NCI-H1417 (cell line): ENCODE measurements at regions not wholly inside any gene's neighbourhood (a gene's known extent, or its start where the extent isn't known, plus 50 kb on each side); places are given as distances from the start of the nearest gene placed in this dataset.
A peak's percentile ranks its signal among the peaks of the same experiment; 100 is the strongest.
"Not testable (repeated sequence)": the region's sequence is repeated elsewhere in the genome, so short reads cannot be mapped to it uniquely, and the experiment has no call there.

ENCODE experiments used
- DNase-seq, 3 experiments: peaks; one replicate each; lab custom pipeline; 2025; lab: John Stamatoyannopoulos, UW

GRCh38 chr13:80889829-80890228 is 548.9 kb upstream of the SPRY2 start:
- no peak for DNase-seq

DNA sequence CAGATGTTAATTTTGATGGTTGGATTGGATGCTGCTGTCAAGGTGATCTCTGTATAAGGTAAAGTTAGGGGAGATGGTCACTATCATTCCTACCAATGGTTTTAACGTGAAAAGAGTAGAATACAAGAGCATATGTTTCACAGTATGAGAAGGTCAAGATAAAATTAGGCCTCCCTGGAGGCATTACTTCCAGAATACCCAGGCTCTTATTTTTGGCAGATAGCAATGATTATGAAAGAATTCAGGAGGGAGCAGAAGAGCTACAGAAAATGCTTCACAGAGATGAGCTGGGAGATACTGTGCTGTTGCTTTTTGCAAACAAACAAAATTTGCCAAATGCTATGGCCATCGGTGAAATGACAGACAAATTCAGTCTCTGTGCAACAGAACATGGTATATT is 547.5 kb upstream of the SPRY2 start:
- no peak for DNase-seq

DNA sequence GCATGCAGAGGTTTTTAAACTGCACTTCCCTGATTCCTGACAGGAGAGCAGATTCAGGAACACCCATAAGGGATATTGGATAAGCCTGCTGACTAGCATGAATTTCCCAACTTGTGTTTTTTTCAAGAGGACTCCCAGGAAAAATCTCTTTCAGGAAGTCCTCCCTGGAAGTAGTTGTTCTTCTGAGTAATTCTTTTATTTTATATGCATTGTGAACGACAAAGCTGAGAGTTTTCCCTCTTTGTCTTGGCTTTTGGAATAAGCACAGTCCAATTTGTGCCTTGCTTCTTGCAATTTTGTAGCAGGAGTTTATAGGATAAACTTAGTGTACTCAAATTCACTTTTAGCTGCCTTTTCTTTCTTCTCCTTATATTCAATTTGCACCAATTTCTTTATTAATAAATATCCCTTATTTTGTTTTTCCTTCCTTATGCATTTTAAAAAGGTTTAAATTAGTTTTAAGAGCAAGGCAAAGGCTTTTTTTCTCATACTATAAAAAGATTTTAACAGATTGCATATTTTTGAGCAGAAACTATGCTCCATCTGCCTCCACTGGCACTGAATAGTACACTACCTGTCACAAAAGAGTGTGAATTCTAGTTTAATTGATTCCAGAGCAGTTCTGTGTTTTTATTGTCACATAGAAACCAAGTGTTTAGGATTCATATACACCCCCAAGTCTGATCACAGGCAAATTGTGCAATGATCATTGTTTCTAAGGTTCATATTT is 543.3 kb upstream of the SPRY2 start:
- peak in 2 of 3 experiments; percentile 19 to 67 for DNase-seq

- no peak for DNase-seq
Observed at GRCh38 chr13:80883545-80883944, 542.6 kb upstream of the SPRY2 start.

- DNase-seq = peak in 2 of 3 experiments; percentile 77 to 98
Observed at GRCh38 chr13:80881942-80882445, 541.1 kb upstream of the SPRY2 start.

DNA sequence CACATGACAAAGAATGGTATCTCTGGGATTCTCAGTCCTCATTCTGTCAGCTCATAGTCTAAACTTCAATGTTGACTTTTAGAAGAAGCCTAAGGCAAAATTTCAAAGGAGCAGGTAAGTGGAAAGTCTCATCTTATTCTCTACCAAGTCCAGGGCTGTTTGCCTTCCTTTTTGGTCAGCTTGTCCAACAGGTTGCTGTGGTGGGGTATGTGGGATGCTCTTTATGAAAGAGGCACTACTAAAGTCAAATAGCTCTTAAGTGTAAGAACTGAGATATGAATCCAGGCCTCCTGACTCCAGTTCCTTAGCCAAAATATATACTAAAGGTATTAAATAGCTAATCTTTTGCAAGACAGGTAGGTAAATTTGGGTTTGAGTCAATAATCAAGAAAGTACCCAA is 540.6 kb upstream of the SPRY2 start:
- DNase-seq = peak in 1 of 3 experiments; percentile 64

GRCh38 chr13:80881034-80881433 is 540.1 kb upstream of the SPRY2 start:
- DNase-seq = no peak

DNA sequence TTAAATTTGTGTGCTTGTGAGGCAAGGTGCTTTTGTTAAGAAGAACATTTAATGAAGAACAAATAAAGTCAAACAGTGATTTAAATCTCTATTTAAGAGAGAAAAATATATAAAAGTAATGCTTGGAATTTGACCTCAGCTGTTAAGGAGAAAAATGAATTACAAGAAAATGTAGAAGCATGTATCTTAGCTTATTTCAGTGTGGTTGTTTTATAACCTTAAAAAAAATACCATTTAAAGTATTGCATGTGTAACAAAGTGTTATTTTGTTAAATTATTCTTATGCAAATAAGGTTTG is 537.0 kb upstream of the SPRY2 start:
- no peak for DNase-seq

GRCh38 chr13:80877209-80877943 is 536.5 kb upstream of the SPRY2 start:
- DNase-seq = no peak

DNA sequence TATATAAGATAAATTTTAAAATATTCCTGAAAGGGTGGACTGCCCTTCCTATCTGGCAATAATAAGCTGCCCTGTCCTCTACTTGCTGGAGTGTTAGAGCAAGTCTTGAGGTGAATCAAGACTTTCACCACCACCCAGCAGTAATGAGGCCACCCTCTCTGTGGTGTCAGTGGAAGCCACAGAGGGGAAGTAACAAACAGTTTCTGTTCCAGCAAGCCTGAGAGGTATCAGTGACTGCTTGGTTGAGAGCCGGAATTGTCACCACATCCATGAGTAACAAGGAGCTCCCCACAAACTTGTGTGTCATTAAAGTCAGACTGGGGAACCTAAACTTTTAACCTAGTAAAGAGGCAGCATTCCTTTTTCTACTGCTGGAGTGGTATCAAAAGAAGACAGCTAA is 532.7 kb upstream of the SPRY2 start:
- DNase-seq = no peak

- not testable (repeated sequence) for DNase-seq
Observed at GRCh38 chr13:80871971-80872370, 531.0 kb upstream of the SPRY2 start.

DNA sequence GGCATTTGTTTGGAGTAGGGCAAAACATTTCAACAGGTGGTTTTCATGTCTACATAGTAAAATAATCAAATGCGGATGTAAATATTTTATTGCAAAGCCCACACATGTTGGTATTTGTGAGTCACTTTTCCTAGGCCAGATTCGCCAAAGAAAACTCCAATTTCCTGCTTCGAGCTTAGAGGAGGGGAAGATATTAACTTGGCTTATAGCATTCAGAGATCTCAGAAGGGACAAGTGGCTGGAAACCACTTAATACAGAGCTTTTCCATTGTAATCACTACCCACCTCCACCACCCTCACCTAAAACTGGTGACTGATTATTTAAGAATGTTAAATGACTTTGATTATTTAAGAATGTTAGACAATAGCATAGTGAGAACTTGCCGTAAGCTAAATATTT is 530.6 kb upstream of the SPRY2 start:
- no peak for DNase-seq

- DNase-seq = no peak
Observed at GRCh38 chr13:80870186-80870585, 529.3 kb upstream of the SPRY2 start.

GRCh38 chr13:80866921-80867320 is 526.0 kb upstream of the SPRY2 start:
- DNase-seq = no peak

GRCh38 chr13:80865329-80865728 is 524.4 kb upstream of the SPRY2 start:
- peak in 2 of 3 experiments; percentile 58 to 96 for DNase-seq

GRCh38 chr13:80862456-80862855 is 521.5 kb upstream of the SPRY2 start:
- DNase-seq = no peak

GRCh38 chr13:80860845-80861244 is 519.9 kb upstream of the SPRY2 start:
- no peak for DNase-seq

- DNase-seq = peak in 1 of 3 experiments; percentile 65
Observed at GRCh38 chr13:80858131-80858530, 517.2 kb upstream of the SPRY2 start.

DNA sequence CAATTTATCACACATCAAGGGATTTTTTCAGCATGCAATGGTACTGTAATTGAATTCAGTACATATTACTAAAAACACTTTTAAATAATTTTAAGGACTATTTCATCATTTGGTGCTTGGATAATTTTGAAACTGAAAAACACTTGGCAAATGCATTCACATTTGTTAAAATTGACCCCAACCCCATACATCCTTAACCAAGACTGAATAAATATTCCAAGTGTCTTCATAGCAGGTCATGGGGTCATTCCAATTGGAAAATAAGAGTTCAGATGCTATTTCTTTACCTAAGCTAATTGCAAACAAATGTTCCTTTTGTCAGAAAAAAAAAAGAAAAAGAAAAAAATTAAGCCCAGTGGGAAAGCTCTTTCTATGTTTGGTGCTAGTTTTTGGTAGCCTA is 516.4 kb upstream of the SPRY2 start:
- DNase-seq = no peak

DNA sequence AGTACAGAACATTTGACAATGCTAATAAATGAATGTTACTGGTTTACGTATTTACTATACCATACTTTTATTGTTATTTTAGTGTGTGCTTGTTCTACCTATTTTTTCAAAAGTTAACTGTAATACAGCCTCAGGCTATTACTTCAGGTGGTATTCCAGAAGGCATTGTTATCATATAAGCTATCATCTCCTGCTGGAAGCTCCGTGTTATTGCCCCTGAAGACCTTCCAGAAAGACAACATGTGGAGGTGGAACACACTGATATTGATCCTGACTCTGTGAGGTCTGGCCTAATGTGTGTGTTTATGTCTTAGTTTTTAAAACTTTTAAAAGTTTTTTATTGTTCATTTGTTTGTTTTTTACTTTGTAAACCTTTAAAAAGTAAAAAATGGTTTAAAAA is 509.8 kb upstream of the SPRY2 start:
- peak in 1 of 3 experiments; percentile 16 for DNase-seq

DNA sequence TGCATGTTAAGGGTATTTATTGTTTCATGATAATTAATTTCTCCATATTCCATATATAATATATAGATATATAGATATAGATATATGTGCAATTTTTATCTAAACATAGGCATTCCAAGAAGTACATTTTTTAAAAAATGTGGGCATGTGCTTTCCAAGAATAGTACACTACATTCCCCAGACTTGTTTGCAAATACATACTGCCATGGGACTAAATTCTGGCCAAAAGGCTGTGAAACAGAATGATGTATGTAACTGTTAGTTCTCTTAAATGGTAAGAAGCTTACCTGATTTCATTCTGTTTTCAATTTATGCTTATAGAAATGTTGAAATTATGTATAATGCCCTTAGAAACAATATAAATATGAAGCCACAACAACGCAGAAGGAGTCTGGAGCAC is 503.2 kb upstream of the SPRY2 start:
- no peak for DNase-seq

DNA sequence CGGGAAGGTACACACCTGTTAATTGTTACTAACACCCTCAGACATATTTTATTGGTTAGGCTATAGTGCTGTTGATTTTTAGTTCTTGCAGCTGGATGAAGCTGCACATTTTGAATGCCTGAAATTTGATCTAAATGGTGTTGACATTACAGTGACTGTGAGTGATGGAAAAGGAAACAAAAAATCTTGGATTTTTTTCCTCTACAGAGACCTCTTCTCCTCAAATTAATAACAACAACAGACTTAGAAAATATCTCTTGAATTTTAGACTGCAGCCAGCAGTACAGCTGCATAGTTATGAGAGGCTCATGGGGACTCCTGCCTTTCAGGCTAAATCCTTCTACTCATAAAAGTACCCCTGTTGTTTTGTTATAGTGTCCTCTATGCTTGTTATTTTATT is 500.5 kb upstream of the SPRY2 start:
- peak in 1 of 3 experiments; percentile 71 for DNase-seq

GRCh38 chr13:80840316-80840976 is 499.5 kb upstream of the SPRY2 start:
- peak in 2 of 3 experiments; percentile 23 to 79 for DNase-seq
